ENCODE measurements at regions not wholly inside any gene's neighbourhood (a gene's known extent, or its start where the extent isn't known, plus 50 kb on each side); places are given as distances from the start of the nearest gene placed in this dataset.

- DNase-seq, result no peak
Observed at GRCh38 chr12:85509857-85510256, 229.8 kb downstream of the ALX1 start.

GRCh38 chr12:85516039-85516438, 236.0 kb downstream of the ALX1 start:
- DNase-seq, result no peak

GRCh38 chr12:85516667-85517325, 236.8 kb downstream of the ALX1 start:
- no peak for DNase-seq

GRCh38 chr12:85519163-85519562, 239.1 kb downstream of the ALX1 start:
- no peak for DNase-seq

GRCh38 chr12:85523197-85523596, 243.2 kb downstream of the ALX1 start:
- DNase-seq, result no peak

- no peak for DNase-seq
Observed at GRCh38 chr12:85527192-85527591, 247.2 kb downstream of the ALX1 start.

- no peak for DNase-seq
Observed at GRCh38 chr12:85529896-85530295, 249.9 kb downstream of the ALX1 start.

GRCh38 chr12:85530456-85530855, 250.4 kb downstream of the ALX1 start:
- DNase-seq, result no peak

GRCh38 chr12:85531341-85531740, 251.3 kb downstream of the ALX1 start:
- DNase-seq, result no peak

GRCh38 chr12:85549640-85550039, 269.6 kb downstream of the ALX1 start:
- no peak for DNase-seq

GRCh38 chr12:85550924-85551323, 270.9 kb downstream of the ALX1 start:
- no peak for DNase-seq

- DNase-seq, result no peak
Observed at GRCh38 chr12:85552461-85552860, 272.4 kb downstream of the ALX1 start.

GRCh38 chr12:85557850-85558249, 277.8 kb downstream of the ALX1 start:
- DNase-seq, result no peak

- DNase-seq, result no peak
Observed at GRCh38 chr12:85558684-85559083, 277.5 kb downstream of the RASSF9 start.

- no peak for DNase-seq
Observed at GRCh38 chr12:85559127-85559526, 277.1 kb downstream of the RASSF9 start.

- no peak for DNase-seq
Observed at GRCh38 chr12:85559536-85559935, 276.7 kb downstream of the RASSF9 start.

- no peak for DNase-seq
Observed at GRCh38 chr12:85562765-85563164, 273.4 kb downstream of the RASSF9 start.

- no peak for DNase-seq
Observed at GRCh38 chr12:85564786-85565185, 271.4 kb downstream of the RASSF9 start.

- DNase-seq, result no peak
Observed at GRCh38 chr12:85568395-85569103, 267.7 kb downstream of the RASSF9 start.

GRCh38 chr12:85569261-85569660, 266.9 kb downstream of the RASSF9 start:
- DNase-seq, result no peak

- no peak for DNase-seq
Observed at GRCh38 chr12:85572956-85573355, 263.3 kb downstream of the RASSF9 start.

- no peak for DNase-seq
Observed at GRCh38 chr12:85573635-85574214, 262.5 kb downstream of the RASSF9 start.

GRCh38 chr12:85574291-85574690, 261.9 kb downstream of the RASSF9 start:
- no peak for DNase-seq
